ENCODE measurements at regions not wholly inside any gene's neighbourhood (a gene's known extent, or its start where the extent isn't known, plus 50 kb on each side); places are given as distances from the start of the nearest gene placed in this dataset.
"Not testable (repeated sequence)": the region's sequence is repeated elsewhere in the genome, so short reads cannot be mapped to it uniquely, and the experiment has no call there.

DNA sequence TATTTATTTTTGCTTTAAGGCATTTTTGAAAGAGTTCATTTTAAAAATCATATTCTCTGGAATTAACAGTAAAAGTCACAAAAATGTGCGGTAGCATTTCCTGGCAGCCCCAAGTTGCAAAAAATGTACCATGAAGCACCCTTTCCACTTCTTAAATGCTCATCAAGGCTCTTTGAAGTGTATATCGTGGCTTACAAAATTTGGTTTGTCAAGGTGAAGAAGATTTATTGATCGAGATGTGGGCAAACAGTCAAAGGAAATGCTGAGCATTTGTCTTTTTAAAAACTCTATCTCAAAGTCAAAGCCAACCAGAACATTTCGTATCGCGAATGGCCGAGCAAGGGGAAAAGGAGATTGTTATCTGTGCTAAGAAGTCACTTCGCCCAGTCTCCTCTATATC is 277.5 kb upstream of the KAZN start:
- no peak for DNase-seq

DNA sequence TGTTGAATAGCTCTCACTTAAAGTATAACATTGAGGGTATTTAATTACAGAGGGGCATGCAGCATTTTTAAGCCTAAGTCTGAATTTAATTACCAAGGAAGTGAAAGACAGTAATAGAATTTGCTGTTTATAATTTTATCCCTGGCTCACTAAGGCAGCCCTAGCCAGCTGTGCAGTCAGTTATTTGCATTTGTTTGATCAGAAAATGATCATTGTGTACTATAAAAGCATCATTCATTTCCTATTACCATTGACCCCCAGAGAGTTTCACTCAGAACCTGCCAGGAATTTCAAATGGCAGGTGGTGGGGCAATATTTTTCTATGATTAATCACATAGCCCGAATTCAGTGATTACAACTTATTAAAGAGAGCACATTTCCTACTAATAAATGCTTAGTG is 277.1 kb upstream of the KAZN start:
- no peak for DNase-seq

DNA sequence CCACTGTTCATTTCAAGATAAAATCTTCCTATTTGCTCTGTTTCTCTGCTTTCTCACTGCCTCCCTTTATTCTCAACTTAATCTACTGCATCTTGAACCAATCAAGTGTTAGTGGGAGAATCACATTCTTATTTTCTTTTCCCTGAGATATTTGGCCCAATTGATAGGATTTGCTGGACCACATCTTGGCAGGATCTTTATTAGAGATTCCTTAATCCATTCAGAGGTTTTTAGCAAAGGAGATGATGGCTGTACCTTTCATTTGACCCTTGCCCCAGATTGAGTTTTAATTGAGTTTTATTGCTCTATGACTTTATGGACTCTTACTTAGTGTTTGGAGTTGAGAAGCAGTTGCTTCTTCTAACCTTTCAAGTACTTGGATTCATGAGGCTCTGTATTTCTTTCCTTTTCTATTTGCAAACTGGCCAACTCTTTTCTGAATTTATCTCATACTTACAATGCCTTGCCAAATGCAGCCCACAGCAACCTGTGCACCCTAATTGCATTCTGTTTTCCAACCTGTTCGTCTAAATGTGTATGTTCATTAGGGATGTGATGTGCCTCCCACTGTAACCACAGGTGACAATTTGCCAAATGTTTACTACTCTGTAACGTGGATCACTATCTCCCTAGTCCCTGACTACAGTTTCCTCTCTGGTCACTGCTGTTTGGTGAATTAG is 274.8 kb upstream of the KAZN start:
- DNase-seq, result no peak

DNA sequence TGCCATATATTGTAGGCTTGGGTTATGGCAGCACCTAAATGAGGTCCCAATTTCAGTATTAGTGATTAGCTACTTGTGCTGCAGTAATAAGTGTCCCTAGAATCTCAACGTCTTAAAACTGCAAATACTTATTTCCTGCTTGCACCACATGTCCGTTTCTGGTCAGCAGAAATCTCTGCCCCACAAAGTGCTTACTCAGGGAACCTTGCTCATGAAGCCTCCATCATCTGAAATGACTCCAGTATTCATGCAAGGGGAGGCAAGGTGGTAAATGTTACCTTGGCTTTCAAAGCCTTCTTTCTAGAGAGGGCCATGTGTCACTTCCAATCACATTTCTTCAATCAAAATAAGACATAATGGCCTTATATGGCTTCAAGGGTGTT is 274.2 kb upstream of the KAZN start:
- DNase-seq, result no peak

DNA sequence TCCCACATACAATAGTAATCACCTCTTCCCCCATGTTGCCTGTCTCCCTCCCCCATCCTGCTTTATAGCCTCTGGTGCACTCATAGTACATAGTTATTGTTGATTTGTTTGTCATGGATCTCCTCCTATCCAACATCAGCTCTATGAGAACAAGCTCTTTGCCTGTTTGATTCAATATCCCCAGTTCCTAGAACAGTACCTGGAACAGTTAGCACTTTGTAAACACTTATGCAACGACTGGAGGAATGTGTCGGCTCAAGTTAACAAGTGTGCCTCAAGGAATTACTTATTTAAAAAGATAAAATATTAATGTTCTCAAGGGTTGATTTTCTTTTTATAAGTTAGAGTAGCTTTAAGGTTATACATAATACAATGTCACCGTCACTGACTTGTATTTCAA is 271.6 kb upstream of the KAZN start:
- no peak for DNase-seq

DNA sequence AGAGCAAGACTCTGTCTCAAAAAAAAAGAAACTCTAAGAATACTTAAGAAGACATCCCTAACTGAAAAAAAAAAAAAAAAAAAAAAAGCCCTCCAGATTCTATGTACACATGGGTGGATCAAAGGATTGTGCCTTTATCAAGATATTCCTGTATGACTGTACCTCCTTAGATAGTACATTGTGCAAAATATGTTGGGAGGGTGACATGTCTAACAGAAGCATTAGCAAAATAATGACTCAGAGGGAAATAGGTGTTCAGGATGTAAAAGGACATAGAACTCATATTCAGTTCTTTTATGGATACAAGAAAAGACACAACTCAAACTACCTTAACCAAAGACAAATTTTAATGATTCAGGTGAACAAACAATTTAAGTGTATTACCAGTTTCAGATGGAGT is 269.8 kb upstream of the KAZN start:
- DNase-seq, result no peak

DNA sequence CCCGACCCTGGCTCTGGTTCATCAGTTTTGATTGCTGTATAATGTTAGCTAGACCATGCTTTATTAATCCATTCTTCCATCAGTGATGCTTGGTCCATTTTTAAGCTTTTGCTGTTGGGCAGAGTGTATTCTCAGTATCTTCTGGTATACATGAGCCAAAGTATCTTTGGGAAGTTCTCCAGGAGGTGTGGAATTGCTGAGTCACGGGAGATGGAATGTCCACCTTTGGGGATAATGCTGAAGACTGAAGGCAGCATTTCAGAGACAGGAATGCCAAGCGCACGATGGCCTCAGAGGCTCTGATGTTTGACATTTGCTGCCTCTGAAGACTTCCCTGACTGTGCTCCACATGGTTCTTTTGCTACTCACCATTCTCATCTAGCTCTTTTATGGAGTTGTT is 266.3 kb upstream of the KAZN start:
- no peak for DNase-seq

DNA sequence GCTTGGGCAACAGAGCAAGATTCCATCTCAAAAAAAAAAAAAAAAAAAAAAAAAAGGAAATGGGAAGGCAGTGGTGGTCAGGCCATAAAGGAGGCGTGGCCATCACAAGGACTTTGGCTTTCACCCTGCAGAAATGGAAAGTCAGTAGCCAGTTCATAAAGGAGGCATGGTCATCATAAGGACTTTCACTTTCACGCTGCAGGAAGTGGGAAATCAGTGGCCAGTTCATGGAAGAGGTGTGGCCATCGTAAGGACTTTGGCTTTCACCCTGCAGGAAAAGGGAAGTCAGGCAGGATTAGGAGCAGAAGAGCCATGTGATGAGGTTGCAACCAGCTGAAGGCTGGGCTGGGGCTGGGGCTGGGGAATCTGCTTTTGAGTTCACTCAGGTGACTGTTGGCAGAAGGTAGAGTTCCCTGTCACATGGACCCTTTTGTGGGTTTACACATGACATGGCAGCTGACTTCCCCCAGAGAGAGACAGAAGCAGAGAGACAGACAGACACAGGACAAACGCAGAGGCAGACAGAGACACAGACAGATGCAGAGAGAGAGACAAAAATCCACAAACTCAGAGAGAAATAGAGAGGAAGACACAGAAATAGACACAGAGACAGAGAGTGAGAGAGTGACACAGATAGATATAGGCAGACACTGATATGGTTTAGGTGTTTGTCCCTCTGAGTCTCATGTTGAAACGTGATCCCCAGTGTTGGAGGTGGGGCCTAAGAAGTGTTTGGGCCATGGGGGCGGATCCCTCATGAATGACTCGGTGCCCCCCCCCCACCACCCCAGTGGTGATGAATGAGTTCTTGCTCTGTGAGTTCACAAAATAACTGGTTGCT is 263.9 kb upstream of the KAZN start:
- DNase-seq, result no peak

DNA sequence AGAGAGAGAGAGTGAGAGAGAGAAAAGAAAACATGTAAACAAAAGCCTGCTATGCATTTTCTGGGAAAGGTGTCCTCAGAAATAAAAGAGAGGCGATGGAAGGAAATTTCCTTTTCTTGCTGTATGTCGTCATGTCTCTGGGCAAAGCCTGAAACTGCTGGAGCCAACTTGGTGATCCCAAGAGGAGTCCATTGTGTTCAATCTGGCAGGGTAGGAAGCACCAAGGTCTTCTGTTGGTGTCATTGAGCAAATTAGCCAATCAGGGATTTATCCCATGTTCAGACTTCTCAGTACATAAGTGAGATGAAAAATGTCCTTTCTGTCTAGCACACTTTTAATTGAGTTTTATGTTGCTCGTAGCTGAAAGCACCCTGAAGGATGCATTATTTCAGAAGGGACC is 260.0 kb upstream of the KAZN start:
- no peak for DNase-seq

DNA sequence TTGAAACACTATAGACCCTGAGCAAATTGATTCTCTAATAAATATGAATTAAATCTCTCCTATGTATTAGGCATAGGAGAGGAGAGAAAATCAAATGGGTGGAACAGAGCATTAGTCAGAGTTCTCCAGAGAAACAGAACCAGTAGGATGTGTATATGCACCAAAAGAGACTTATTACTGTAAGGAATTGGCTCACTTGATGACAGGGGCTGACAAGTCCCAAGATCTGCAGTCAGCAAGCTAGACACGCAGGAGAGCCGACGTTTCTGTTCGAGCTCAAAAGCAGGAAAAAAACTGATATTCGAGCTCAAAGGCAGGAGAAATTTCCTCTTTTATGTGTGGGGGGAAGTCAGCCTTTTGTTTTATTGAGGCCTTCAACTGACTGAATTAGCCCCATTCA is 259.2 kb upstream of the KAZN start:
- DNase-seq, result no peak

DNA sequence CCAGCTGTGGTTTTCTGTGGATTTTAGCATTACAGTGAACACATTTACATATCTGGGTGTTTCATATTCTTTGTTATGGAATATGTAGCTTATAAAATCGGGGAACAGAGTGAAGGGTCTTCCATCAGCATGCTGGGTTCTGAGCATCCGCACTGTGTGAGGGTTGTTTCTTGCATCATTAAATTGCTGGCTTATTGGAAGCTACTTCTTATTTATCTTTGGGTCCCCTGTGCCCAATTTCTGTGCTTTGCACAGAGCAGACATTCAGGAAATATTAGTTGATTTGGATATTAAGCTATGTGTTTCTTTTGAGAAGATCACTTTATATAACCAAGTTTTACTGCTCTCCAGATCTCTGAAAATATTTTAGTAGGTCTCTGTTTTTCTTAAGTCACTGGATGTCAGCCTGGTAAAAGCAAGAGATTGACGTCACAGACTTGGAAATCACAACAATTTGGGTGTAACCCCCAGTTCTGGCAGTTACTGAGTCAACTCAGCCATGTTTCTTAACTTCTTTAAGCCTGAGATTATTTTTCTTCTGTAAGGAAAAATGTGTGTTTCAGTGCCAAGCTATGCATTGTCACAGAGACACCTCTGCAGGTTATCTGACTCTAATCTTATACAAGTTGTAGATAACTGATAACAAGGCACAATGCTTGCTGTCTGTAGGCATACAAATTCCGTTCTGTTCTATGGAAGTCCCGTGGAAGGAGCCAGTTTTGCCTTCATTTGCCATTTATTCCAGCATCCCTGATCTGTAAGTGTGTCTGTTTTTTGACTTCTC is 258.3 kb upstream of the KAZN start:
- no peak for DNase-seq

DNA sequence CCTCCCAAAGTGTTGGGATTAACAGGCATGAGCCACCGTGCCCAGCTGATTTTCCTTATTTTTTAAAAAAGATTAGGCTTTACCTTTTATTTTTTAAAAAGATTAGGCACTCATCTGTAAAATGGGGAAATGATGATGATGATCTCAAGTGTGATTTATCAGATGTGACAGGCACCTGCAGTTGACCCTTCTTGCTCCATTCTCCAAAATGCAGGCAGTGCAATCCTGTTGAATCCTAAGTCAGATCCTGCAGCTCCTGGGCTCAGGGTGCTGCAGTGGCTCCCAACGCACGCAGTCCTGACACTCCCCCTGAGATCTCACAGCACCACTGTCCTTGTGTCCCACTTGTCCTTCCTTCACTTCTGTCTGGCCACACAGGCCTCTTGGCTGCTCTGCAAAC is 257.3 kb upstream of the KAZN start:
- DNase-seq, result no peak

DNA sequence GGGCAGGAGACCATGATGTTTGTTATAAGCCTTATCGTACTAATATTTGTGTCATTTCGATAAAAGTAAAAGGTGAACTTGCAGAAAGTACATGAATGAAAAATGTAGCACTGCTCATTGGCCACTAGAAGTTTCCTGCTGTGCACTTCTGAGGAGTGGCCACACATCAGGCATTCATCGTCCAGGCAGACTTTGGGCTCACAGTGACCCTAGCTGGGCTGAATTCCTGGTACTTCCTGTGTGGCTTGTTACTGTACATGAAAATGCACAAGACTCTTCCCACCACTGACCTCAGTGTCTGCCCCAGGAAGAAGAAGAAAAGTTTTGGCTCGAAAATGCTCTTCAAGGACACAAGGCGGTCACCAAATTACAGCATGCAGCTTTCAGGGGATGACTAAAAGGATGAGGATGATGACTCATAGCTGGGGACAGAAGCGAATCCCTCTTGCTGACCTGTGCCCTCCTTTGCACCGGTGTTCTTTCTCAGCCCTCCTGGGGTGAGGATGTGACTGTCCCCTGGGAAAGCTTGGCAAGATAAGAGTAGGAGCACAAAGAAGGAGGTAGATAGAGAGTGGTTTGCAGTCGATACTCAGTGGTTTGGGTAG is 252.4 kb upstream of the KAZN start:
- no peak for DNase-seq

DNA sequence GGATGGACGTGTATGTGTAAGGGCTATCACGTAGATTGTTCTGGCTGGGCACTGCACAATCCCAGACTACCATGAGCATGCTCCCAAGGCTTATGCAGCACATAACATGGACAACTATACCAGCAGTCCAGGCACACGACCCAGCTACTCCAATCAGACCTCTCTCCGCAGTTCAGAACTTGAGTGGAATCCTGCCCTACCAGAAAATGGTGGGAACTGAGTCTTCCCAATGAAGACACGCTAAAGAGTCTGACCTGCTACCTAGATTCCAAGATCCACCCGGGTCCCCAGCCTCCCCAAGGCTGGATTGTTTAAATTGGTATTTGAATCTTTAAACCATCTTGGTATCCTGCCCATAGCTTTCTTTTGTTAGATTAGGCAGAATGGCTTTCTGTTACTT is 251.3 kb upstream of the KAZN start:
- DNase-seq, result no peak

DNA sequence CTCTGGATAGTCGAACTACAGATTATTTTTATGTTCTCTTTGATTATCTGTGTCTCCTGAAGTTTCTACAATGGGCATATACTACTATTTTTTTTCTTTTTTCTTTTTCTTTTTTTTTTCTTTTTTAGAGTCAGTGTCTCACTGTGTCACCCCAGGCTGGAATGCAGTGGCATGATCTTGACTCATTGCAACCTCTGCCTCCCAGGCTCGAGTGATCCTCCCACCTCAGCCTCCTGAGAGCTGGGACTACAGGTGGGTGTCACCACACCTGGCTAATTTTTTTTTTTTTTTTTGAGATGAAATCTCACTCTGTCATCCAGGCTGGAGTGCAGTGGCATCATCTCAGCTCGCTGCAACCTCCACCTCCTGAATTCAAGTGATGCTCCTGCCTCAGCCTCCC is 250.7 kb upstream of the KAZN start:
- no peak for DNase-seq

DNA sequence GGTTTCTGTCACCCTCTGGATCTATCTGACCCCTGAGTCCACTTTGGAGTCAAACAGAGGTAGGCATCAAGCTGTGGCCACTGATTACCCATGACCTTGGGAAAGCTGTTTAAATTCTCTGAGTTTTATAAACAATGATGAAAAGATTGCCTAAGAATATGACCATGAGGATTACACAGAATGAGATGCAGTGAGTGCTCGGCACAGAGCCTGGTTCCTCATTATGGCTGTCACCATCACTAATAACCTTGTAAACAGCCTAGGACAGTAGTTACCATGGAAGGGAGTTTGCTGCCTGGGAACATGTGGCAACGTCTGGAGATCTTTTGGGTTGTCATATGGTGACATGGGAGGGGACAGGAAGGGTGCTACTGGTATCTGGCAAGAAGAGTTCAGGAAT is 248.3 kb upstream of the KAZN start:
- no peak for DNase-seq

DNA sequence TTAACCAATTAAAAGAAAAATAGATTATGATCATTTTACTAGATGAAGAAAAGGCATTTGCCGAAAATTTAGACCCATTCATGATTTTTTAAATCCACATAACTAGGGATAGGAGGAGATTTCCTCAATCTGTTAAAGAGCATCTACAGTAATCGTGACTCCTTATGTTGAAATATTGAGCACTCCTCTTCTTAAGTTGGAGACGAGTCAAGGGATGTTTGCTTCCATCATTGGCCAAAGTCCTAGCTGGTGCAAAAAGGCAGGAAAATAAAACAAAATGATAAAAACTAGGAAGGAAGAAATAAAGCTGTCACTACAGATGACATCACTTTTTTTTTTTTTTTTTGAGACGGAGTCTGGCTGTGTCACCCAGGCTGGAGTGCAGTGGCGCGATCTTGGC is 245.6 kb upstream of the KAZN start:
- DNase-seq, result no peak

DNA sequence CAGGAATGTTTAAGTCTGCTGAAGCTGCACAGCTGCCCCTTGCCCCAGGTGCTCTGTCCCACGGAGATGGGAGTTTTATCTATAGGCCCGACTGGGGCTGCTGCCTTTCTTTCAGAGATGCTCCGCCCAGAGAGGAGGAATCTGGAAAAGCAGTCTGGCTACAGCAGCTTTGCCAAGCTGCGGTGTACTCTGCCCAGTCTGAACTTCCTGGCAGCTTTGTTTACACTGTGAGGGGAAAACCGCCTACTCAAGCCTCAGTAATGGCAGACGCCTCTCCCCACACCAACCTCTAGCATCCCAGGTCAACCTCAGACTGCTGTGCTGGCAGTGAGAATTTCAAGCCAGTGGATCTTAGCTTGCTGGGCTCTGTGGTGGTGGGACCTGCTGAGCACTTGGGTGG is 237.5 kb upstream of the KAZN start:
- not testable (repeated sequence) for DNase-seq

DNA sequence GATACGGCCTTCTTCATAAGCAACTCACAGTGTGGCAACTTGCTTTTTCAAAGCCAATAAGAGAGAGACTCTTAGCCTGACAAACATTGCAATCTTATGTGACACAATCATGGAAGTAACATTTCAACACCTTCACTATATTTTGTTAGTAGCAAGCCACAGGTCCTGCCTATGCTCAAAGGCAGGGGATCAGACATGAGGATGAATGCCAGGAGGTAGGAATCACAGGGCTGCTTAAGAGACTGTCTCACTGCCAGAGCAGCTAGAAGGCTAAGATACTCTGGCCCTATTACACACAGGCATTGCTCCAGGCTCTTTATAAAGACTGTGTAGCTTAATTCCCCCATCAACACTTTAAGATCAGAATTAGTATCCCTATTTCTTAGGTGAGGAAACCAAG is 236.2 kb upstream of the KAZN start:
- no peak for DNase-seq

DNA sequence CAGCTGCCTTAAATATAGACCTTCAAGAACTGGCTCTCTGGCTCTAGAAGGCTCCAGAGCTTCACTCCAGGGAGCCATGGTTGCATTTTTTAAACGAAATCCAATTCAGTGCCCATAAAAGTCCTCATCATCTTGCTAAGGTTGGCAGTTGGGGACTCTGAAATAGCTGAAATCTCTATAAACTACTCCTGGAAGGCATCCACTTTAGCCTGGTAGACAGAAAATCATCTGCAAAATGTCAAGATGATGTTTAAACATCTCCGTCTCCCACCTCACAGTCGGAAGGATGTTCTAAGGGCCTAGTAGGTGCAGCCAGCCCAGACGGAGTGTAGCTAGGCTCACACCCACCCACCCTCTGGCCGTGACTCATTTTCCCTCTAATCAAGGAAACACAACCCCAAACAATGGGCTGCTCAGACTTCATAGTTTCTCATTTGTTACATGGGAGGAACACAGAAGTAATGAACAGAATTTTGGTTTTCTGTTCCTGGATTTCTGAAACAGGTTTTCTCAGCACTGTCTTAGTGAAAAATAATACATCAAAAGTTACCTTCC is 235.4 kb upstream of the KAZN start:
- no peak for DNase-seq

DNA sequence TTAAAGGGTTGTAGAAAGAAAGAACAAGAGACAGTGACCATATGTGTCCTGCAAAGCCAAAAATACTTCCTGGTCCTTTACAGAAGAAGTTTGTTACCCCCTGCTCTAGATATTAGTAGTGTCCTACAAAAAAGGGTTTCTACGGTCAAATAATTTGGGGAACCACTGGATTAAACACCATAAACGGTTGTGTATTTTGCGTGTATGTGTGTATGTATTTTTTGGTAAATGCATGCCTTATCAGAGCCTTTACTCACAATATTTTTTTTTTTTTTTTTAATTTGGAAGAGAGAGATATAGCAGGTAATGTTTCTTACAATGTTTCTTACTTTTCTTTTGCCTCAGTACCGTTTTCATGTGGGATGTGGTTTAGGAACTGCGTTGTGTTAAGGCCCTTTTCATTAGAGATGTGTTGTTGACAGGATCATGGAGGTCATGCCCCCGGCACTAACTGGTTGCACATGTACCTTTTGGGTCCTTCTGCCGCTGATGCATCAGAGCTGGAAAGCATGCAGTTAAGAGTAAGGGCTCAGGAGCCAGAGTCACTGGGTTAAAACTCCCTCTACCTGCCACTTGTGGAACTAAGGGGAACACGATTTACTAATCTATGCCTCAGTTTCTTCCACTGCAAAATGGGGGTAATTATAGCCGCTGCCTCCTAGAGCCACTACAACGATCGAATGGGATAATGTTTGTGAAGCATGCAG is 234.6 kb upstream of the KAZN start:
- DNase-seq, result no peak

DNA sequence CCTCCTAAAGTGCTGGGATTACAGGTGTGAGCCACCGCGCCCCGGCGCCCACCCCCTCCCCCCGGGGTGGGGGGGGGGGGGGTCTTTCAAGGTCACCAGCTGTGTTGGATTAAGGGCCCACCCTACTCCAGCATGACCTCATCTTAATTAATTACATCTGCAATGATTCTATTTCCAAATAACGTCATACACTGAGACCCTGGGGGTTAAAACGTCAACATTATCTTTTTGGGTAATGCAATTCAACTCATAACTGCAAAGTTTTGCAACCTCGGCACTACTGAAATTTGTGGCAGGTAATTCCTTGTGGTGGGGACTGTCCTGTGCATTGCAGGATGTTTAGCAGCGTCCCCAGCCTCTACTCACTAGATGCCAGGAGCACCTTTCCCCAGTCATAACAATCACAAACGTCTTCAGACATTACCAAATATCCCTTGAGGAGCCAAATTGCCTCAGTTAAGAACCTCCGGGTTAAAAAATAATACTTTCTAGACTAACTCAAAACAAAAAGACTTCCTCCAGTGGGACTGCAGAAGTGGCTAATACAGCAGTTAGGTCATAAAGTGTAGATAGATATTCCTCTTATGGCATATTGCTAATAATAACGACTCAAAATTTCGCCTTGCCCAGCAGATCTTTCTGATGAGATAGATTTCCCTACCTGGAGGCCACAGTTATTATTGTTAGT is 233.0 kb upstream of the KAZN start:
- no peak for DNase-seq
